Lower leg skin (tissue), 3 donors: ENCODE measurements at regions not wholly inside any gene's neighbourhood (a gene's known extent, or its start where the extent isn't known, plus 50 kb on each side); places are given as distances from the start of the nearest gene placed in this dataset.

Source experiments
- POLR2A ChIP-seq, 2 donors: fragments of 450-650 bp; IDR thresholded peaks; one replicate each; pipeline ENCODE4 v1.6.1; 2016 to 2017; ENCODE audit warnings: antibody characterized with exemption in 2 of 2, mild to moderate bottlenecking in 1 of 2, moderate library complexity in 1 of 2
- TF ChIP-seq, protein P1 (sequence below), 3 donors: fragments of 450-650 bp; IDR thresholded peaks; one replicate each; pipeline ENCODE4 v1.5.1; 2016; ENCODE audit warnings: antibody characterized with exemption in 3 of 3, mild to moderate bottlenecking in 3 of 3, moderate library complexity in 2 of 3

DNA sequence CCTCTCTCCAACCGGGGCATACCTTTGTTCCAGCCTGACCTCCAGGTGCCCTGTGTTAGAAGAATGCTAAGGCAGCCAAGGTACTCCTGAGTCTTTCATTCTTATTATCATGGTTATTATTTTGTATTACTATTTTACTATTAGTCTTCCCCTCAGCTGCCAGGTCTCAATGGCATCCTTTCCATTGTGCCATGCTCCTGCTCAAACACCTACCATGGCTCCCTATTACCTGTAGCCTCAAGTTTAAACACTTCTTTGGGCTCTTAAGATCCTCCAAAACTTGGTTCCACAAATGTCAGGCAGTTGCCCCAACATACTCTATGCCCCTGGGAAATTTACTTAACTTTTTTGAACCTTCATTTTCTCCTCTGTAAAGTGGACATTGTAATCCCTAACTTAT lies 130.4 kb downstream of the CHST1 start:
- TF ChIP-seq, protein P1, sequence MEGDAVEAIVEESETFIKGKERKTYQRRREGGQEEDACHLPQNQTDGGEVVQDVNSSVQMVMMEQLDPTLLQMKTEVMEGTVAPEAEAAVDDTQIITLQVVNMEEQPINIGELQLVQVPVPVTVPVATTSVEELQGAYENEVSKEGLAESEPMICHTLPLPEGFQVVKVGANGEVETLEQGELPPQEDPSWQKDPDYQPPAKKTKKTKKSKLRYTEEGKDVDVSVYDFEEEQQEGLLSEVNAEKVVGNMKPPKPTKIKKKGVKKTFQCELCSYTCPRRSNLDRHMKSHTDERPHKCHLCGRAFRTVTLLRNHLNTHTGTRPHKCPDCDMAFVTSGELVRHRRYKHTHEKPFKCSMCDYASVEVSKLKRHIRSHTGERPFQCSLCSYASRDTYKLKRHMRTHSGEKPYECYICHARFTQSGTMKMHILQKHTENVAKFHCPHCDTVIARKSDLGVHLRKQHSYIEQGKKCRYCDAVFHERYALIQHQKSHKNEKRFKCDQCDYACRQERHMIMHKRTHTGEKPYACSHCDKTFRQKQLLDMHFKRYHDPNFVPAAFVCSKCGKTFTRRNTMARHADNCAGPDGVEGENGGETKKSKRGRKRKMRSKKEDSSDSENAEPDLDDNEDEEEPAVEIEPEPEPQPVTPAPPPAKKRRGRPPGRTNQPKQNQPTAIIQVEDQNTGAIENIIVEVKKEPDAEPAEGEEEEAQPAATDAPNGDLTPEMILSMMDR (IDR thresholded peaks at IDR 0.05): no peak
- TF ChIP-seq POLR2A (IDR thresholded peaks at IDR 0.05): no peak
